ENCODE measurements at regions not wholly inside any gene's neighbourhood (a gene's known extent, or its start where the extent isn't known, plus 50 kb on each side); places are given as distances from the start of the nearest gene placed in this dataset.
"Not testable (repeated sequence)": the region's sequence is repeated elsewhere in the genome, so short reads cannot be mapped to it uniquely, and the experiment has no call there.

DNA sequence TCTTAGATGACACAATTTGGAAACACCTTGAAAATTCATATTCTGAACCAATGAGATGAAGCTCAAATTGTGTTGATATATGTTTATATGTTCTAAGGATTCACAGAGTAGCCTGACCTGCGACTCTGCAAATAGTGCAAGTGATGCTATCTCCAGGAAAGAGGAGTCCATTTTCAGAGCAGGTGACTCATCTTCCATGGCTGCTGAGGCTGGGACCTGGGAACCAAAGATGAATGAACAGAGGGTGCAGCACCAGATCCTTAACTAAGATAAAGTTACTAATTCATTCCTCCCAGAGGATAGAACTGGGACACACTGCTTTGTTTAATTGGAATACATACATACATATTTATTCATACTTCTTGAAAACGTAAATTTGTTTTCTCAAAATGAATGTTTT lies 240.6 kb upstream of the SEMA3C start:
- H3K4me3 ChIP-seq (ENCODE audit: low read depth, low read length): no peak overlapping the region
- peak; percentile 46 for DNase-seq (ENCODE audit: low read depth, low spot score)
- no peak for TF ChIP-seq CTCF (IDR thresholded peaks at IDR 0.05; ENCODE audit: low read depth, low read length)
- in situ Hi-C loops (cut with HindIII; ENCODE audit: low sequenced_read_pairs): no loop called here

DNA sequence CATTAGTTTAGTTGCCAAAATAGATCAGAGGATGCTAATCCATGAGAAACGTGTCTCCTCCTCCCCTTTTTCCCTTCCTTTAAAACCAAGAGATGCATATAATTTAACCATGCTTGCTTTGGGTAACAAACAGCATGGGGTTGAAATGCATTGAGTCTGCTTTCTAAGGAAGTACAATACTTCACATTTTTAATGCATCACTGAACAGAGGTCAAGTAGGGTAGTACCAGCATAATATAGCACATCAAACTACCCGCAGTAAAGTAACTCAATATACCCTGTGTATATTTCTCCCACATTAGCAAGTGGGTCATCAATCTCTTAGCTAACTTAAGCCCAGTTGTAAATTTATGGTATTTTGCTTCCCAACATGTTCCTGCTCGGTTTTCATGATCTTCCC lies 239.3 kb upstream of the SEMA3C start:
- H3K4me3 ChIP-seq (ENCODE audit: low read depth, low read length): no peak overlapping the region
- TF ChIP-seq CTCF (IDR thresholded peaks at IDR 0.05; ENCODE audit: low read depth, low read length): no peak
- in situ Hi-C loops (cut with HindIII; ENCODE audit: low sequenced_read_pairs): no loop called here
- DNase-seq (ENCODE audit: low read depth, low spot score): peak; percentile 58

DNA sequence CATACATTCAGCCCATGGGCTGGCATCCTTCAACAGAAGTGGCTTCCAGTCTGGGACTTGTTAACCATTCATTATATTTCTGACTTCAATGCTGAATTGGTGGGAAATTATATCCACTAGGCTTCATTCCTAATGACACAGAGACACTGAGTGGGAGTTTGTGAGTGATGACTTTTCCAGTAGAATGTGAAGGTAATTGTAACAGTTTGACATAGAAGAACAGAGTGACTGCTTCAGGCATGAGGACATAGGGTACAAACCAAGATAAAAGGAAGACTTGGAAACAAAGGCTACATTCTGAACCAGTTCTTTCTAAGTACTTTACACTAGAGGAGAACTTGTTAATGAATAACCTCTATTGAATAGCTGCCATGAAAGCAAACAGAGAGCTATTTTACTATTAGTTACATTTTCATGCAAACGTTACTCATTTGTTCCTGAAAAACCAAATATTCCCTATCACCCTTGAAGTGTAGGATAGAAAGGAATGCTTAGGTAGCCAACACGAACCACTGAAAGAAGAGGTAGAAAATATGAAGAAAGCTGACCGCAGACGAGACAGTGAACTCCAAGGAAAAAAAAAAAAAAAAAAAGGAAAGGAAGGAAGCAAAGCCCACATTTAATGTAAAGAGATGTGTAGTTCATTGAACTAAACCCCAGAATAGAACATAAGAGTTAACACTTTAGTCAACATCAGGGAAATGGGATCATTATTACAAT lies 237.0 kb upstream of the SEMA3C start:
- no peak for TF ChIP-seq CTCF (IDR thresholded peaks at IDR 0.05; ENCODE audit: low read depth, low read length)
- DNase-seq (ENCODE audit: low read depth, low spot score): peak; percentile 37
- no peak overlapping the region for H3K4me3 ChIP-seq (ENCODE audit: low read depth, low read length)
- in situ Hi-C loops (cut with HindIII; ENCODE audit: low sequenced_read_pairs): no loop called here

DNA sequence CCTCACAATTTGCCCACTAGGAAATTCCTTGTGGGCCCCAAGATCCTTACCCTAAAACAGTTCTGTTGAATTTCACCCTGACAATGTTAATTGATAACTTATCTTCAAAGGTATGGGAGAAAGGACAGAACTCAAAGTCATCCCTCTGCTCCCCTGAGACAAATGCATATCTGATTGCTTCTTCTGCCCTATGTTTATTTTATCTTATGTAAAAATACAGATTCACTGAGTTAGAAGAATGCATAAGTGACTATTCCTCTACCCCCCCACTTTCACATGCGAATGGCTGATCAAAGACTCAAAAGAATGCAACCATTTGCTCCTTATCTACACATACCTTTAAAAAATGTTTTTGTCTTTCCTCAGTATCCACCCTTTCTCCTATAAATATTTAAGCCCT lies 235.7 kb upstream of the SEMA3C start:
- H3K4me3 ChIP-seq (ENCODE audit: low read depth, low read length): no peak overlapping the region
- in situ Hi-C loops (cut with HindIII; ENCODE audit: low sequenced_read_pairs): no loop called here
- no peak for DNase-seq (ENCODE audit: low read depth, low spot score)
- no peak for TF ChIP-seq CTCF (IDR thresholded peaks at IDR 0.05; ENCODE audit: low read depth, low read length)

- H3K4me3 ChIP-seq (ENCODE audit: low read depth, low read length); in situ Hi-C loops (cut with HindIII; ENCODE audit: low sequenced_read_pairs); DNase-seq (ENCODE audit: low read depth, low spot score): not testable (repeated sequence)
These were observed 234.1 kb upstream of the SEMA3C start for GRCh38 chr7:81152925-81153324.

DNA sequence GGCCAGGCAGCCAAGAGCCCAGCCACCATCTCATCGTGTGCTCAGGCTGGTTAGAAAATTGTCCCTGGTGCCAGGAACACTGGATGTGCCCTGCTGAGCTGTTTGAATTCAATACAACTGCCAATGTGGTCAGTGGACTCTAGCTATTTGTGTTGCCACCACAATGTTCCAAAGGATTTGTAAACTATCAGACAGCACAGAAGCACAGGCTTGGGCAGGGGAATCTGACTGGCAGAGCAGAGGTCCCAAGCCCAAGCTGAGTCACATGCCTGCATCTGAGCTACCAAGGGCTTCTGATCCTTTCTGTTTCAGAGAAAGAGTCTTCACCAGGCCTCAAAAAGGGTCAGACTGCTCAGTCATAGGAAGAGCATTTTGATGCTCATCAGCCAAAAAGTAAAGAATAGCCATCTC lies 232.1 kb upstream of the SEMA3C start:
- H3K4me3 ChIP-seq (ENCODE audit: low read depth, low read length): no peak overlapping the region
- DNase-seq (ENCODE audit: low read depth, low spot score): peak; percentile 29
- TF ChIP-seq CTCF (IDR thresholded peaks at IDR 0.05; ENCODE audit: low read depth, low read length): no peak
- in situ Hi-C loops (cut with HindIII; ENCODE audit: low sequenced_read_pairs): no loop called here

DNA sequence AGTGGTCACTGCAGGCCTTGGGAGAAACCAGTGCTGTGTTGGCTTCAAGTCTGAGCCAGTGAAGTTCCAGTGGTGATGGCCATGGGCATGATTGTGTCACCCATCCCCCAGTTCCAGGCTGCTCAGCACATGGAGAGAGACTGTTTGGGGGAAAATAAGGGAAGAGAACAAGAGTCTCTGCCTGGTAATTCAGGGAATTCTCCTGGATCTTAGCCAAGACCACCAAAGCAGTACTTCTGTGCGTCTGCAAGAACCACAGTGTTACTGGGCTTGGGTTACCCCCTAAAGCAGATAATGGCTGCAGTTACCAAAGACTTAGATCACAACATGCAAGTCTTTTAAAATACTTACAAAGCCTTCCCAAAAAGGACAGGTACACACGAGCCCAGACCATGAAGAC lies 225.0 kb upstream of the SEMA3C start:
- no peak overlapping the region for H3K4me3 ChIP-seq (ENCODE audit: low read depth, low read length)
- in situ Hi-C loops (cut with HindIII; ENCODE audit: low sequenced_read_pairs): no loop called here
- no peak for DNase-seq (ENCODE audit: low read depth, low spot score)
- TF ChIP-seq CTCF (IDR thresholded peaks at IDR 0.05; ENCODE audit: low read depth, low read length): no peak

DNA sequence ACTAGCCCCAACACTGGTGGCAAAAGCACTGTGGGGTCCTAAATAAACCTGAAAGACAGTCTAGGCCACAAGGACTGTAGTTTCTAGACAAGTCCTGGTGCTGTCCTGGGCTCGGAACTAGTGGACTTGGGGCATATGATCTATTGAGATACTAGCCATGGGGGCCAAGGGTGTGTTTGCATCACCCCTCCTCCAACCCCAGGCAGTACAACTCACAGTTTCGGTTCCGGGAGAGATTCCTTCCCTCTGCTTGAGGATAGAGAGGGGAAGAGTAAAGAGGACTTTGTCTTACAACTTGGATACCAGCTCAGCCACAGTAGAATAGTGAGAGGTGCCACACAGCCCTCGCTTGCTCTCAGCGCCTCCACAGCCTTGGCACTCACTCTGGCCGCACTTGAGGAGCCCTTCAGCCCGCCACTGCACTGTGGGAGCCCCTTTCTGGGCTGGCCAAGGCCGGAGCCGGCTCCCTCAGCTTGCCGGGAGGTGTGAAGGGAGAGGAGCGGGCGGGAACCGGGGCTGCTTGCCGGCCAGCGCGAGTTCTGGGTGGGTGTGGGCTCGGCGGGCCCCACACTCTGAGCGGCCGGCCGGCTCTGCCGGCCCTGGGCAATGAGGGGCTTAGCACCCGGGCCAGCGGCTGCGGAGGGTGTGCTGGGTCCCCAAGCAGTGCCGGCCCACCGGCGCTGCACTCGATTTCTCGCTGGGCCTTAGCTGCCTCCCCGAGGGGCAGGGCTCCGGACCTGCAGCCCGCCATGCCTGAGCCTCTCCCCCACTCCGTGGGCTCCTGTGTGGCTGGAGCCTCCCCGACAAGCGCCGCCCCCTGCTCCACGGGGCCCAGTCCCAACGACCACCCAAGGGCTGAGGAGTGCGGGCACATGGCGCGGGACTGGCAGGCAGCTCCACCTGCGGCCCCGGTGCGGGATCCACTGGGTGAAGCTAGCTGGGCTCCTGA lies 222.7 kb upstream of the SEMA3C start:
- in situ Hi-C loops (cut with HindIII; ENCODE audit: low sequenced_read_pairs); H3K4me3 ChIP-seq (ENCODE audit: low read depth, low read length); DNase-seq (ENCODE audit: low read depth, low spot score): not testable (repeated sequence)

Data from astrocyte of the spinal cord (primary cell).